Activated gamma-delta T cell treated with Interleukin-2 at 50 U/mL for 16 hours (primary cell): ENCODE measurements at regions not wholly inside any gene's neighbourhood (a gene's known extent, or its start where the extent isn't known, plus 50 kb on each side); places are given as distances from the start of the nearest gene placed in this dataset.
"Not testable (repeated sequence)": the region's sequence is repeated elsewhere in the genome, so short reads cannot be mapped to it uniquely, and the experiment has no call there.

ENCODE experiments used
- DNase-seq: peaks from one replicate; pipeline ENCODE4 v3.0.0-alpha.2; 2020

DNA sequence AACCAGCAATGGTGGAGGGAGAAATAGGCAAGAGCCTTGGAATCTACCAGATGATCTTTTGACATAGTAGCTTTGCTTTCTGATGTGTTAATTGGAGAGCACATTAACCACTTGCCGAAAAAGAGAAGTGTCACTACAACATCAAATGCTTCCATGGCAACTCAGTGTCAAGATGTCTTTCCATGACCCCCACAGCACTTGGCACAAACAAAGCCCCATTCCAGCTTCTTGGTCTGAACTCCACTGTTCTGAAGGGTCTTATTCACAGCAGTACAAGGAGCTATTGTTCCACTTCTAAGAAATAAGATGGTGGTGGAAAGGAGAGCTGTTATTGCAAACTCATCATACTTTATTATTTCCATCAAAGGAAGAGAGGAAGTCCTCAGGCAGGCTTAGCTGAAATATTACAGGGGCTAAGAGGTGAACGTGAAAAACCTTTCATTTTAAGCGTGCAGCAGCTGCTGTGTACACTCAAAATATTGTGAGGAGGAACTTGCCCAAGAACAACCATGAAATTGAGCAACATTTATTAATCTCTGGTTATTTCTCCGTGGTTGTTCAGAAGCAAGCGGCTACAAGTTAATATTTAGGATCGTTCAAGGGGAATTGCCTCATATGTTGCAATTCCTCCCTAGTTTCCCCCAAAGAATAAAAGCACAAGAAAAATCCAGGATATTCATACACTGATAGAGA is 354.8 kb upstream of the CELF2 start:
- no peak for DNase-seq

DNA sequence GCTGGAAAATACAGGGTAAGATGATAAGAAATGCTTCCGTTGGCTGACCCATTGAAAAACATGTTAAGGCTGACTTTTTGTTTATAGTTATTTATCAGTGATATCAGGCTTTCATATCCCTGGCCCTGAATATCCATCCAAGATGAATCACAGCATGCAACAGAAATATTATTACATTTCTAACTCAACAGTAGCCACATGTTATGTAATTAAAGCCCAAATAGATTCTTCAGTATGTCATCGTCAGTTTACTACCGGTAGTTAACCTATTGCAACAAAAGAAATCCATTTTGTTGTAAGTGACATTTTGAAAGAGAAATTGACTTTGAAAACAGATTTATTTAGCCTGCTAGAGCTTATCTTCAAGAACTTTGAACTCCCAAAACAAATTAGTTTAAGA is 354.1 kb upstream of the CELF2 start:
- no peak for DNase-seq

DNA sequence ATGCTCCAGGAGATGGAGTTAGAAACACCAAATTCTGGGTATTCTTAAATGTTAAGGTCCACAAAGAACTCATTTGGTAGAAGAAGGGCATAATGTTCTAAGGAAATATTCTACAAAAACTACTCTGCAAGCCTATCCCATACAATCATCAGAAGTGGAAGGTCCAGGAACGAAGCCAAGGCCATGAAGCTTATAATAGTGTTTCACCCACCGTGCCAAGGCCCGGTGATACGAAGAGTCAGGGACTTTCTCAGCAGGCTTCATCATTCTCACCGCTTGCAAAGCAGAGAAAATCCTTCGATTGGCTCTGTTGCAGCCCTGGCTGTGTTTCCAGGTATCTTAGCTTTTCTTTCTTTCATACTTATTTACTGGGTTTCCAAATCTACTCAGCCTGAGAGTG is 351.9 kb upstream of the CELF2 start:
- DNase-seq = no peak

DNA sequence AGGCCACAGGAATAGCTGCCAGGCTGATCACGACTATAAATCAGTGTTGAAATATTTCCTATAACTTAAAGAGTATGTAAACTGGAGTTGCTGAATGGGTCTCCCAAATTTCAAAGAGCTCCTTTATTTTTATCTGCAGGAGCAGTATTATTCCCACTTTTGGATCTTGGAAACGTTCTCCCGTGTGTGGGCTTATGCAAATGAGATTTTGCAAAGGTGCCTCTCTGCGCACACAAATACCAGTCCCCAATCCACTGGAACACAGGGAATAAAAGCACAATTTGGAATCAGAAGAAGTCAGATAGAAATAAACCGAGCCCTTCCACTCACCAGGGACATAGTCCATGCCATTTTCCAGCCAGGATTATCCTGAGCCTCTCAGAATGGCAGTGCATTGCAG is 350.2 kb upstream of the CELF2 start:
- DNase-seq = no peak

DNA sequence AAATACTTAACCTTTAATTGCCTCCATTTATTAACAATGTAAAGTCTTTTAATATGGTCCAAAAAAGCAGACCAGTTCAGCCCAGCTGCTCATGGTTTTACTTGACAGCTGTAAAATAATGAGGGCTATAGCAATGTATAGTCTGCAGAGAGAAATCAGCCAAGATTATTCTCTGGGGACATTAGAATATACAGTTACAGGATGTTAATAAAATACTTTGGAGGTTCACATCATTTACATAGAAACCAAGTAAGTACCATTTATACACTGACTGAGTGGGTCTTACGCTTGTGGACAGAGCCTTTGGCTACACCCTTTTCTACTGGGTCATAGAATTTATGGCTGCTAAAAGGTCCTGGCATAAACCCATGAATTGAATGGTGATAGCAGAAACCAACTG is 340.7 kb upstream of the CELF2 start:
- DNase-seq = no peak

DNA sequence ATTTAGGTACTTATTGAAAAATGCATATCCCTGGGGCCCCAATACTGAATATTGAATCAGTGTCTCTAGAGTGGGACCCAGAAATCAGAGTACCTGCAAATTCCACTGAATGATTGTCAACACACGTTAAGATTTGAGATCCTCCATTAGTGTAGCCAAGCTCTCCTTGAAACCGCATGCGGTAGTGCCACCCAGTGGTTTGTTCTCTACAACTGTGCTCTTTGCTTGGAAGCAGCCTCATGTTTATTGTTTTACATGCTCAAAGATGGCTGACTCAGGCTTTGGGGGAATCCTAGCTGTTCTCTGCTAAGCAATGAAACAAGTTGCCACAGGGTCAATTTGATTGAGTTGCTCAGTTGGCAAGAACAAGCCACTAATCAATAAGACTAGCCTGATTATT is 340.2 kb upstream of the CELF2 start:
- no peak for DNase-seq

DNA sequence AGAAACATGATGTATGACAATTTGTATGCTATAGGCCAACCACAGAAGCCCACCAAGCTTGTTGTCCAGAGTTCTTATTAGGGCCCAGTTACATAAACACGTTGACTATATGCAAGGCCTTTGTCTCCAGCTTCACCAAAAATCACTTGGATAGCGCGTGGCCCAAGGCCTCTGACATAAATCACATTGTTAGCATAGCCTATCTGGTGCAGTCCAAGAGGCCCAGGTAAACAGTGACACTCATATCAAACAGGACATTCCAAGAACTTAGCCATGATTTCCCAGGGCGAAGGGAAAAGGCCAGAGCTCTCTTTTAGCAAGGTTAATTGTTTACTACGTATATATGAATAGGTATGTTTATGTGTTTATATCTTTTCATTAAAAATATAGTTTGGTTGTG is 337.2 kb upstream of the CELF2 start:
- DNase-seq = no peak

DNA sequence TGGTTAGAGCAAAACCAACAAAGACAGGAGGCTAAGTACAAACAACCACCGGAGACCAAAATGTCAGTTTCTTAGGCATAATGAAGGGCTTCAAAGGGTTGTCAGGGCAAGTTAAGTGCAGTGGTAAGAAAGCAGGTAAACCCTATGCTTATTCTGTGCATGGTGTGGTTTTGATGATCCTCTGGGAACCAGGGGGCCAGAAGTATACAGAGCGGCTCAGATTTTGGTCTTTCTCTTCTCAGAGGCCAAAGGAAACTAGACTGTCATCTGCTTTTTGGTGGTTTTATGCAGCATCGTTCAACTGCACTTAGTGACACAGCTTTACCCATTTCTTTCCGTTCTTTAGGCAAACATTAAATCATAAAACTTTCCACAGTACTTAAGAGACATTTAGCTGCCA is 332.7 kb upstream of the CELF2 start:
- no peak for DNase-seq

DNA sequence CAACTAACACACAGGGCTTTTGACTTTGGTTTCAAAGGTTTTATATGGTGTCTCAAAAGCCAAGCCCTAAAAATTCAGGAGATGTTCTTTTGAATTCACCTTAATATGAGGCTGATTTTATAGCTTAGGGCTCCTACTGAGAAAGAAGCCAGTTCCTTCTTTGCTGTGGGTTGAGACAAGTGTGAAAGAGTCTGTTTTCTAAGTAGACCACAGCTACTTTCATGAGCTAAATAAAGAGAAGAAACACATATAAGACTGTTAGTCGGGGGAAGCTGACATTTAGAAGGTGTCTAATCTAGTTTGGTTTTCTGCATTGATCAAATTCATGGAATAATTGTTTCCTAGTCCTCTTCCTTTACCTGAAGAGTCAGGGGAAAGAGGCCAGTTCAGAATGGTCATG is 332.1 kb upstream of the CELF2 start:
- no peak for DNase-seq

DNA sequence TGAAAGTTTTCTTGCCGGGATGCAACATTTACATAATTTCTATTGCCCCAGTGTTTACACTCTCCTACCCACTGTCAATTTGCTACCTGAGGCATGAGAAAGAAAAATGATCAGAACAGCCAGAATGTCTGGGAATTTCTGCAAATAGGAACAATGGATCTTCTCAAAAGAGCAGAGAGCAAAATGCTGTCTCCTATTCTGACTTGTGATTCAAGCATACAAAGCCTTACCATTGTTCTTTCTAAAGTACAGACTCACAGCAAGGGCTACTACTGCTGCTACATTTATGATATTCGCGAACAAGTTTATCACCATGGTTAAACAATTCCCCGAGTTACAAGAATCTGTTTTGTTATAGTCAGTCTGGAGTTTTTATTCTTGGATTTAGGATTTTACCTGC is 329.9 kb upstream of the CELF2 start:
- no peak for DNase-seq

DNA sequence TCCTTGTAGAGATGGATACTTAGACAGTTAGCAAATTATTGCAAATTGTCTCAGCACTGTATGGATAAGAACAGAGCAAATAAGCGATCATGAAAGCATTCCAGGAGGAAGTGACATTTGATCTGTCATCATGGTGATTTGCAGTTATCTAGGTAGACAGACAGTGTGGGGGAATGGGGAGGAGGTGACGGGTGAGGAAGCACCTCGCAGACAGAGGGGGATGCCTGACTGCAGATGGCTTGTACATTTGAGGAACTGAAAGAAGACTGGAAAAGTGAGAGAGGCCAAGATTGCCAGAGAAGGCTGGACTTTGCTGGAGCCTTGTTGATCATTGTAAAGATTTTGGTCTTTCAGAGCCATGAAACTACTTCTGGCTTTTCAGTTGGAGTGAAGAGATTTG is 318.2 kb upstream of the CELF2 start:
- no peak for DNase-seq

DNA sequence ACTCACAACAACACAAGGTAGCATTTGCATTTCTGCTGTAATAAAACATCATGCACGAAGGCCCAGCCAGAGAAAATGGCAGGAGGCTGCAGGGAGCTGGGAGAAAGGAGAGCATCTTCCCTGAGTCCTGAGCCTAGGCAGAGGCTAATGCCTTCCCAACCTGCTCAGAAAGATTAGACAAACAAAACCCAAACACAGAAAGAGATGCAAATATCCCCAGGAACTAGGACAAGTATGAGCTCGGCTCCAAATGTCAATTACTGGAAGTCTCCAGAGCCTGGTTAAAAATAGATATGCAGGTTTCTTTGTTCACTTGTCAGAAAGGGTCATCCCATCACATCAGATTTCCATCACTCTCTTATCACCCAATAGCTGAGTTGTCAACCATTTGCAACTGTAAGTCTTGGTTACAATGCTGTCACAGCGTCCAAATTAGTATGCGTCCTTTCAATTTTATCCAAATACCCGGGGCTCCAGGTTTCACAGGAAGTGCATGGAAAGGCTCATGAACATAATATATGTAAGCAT is 316.5 kb upstream of the CELF2 start:
- no peak for DNase-seq

DNA sequence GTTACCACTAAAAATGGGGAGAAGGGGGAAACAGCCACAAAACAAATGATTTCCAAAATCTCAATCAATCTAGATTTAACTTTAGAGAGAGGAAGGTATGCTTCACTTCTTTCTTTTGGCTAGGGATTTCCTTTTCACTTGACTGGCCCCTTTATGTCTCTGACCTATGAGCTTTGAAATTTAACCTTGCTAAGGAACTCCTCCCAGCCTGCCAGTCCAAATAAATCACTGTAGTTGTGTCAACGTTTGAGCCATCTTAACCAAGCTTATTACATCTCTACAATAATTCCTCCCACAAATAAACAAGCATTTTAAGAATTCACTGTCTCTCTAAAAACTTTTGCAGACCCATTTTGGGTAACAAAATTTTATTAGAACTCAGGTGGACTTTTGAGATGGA is 315.5 kb upstream of the CELF2 start:
- no peak for DNase-seq

DNA sequence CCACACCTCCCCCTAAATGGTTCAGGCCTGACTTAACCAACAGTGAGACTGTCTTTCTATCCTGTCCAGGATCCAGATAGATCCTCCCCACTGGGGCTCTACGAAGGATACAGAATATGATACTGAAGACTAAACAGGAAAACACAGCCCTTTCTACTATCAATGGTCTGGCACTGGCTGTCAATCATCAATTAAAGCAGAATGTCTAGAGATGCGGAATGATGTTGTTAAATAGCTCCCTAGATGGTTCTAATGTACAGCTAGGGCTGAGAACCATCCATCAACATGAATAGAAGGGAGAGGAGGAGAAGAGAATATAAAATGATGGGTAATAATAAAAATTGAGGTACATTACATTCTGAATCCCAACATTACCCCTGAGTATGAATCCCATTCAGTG is 314.3 kb upstream of the CELF2 start:
- no peak for DNase-seq

DNA sequence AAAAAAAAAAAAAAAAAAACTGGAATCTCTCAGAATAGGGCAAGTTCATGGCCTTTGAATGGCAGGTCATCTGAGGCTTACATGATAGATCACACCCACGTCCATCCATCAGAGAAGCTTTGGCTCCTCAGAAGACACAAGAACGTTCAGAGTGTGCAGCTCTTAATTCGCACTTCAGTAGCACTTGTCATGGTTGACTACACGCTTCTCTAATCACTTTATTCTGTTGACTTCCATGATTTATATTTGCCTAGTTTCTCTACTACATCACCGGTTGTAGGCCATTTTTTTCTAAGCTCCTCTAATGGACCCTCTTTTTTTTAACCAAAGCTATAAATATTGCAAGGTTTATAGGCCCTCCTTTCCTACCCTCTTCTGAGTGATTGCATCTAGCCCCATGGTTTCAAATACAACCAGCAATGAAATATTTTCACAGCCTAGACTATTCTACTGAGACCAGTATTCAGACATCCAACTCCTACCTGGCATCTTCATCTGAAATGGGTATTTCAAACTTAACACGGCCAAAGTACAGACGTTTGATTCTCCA is 305.4 kb upstream of the CELF2 start:
- DNase-seq = no peak

DNA sequence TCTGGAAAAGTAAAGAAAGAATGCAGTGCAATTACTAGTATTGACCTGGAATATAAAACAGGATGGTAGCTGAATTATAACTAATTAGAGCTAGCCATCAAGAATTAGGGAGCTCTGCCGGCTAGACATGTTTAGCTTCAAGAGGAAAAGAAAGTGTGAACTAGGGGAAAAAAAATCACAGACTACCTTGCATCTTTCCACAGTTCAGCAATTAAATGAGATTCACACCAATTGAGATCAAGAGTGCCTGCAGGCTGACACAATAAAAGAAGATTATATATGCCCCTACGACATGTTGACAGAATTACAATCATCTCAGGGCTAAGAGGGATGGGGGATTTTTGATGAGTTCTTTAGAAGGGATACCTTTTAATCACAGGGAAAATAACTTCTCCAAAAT is 303.3 kb upstream of the CELF2 start:
- DNase-seq = no peak

DNA sequence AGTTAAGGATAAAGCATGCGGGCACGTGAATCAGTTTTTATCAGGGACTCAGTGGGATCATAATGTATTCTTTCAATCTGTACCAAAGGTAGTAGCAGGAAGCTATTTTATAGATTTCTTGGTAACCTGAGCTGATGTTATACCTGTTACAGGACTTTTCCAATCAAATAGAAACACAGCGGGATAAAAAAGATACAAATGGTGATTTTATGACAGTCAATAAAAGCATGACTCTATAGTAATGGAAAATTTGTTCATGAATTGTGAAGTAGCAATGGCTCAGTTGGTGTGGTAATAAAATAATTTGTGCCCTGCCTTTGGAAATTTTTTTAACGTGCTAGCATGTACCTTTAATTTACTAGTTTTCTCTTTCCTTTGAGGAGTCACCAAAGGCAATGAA is 300.7 kb upstream of the CELF2 start:
- DNase-seq = no peak

DNA sequence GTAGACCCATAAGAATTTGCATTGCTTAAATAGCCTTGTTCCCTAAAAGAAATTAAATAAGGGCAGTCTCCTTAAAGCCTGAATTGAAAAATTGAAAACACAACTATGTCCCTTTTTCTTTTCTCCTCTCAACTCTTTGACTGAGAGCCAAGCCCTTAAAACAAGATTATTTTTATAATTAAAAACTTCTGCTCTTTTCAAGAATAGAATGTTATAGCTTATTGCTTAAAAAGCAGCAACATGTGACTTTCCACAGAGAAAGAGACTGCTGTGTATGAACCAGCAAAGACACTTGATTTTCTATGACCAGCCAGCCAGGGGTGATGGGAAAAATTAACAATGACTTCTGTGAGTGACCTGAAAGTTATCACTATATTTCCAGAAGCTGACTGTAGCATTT is 295.2 kb upstream of the CELF2 start:
- no peak for DNase-seq

DNA sequence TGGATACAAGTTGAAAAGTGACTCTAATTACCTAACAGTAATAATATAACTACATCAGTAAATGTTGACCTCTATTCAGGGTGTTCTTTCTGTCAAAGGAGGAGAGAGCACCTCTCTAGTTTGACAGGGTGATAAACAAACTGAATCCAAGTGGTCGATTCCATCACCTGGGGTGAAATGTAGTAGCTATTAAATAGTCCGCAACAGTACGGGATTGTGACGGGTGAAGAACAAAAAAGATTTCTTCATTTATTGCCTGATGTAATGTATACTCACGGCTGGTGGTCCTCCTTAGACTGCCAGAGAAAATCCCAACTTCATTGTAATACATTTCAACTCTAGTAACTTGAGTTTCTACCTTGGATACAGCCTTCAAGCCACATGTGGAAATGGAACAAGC is 292.5 kb upstream of the CELF2 start:
- DNase-seq = no peak

DNA sequence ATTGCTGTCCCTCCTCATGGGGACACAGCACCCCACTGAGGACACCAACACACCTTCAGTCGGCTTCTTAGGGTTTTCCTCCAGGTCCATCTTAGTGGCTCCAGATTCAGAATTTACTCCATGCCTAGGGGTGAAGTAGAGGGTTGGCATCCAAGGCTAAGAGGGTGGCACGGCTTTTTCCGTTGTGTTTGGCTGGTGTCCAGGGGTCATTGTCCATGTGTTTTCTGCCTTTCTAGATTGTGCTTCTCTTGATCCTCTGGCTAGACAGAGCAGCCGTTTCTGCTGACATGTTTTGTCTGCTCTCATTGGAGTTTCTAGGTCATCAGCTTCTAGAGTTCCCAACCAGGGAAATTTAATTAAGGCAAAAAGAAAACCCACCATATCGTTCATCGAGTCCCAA is 291.6 kb upstream of the CELF2 start:
- no peak for DNase-seq

DNA sequence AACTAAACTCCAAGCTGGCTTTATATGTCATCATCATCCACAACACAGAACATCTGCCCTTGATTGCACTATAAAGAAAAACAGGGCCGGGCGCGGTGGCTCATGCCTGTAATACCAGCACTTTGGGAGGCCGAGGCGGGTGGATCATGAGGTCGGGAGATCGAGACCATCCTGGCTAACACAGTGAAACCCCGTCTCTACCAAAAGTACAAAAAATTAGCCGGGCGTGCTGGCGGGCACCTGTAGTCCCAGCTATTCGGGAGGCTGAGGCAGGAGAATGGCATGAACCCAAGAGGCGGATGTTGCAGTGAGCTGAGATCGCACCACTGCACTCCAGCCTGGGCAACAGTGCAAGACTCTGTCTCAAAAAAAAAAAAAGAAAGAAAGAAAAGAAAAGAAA is 290.3 kb upstream of the CELF2 start:
- not testable (repeated sequence) for DNase-seq

DNA sequence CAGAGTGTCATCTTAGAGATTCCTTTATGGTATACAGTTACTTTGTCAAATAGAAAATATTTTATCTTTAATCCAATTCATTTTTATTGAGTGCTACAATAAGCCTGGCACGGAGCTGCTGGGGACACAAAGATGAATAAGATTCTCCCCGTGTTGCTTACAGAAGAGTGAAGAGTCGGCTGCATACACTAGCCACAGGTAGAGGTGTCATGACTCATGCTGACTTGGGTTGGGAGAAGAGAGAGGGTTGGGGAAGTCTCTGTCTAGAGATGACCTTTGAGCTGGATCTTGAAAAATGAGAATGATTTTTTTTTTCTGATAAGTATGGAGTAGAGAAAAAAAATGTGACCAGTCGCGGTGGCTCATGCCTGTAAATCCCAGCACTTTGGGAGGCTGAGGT is 289.9 kb upstream of the CELF2 start:
- no peak for DNase-seq

DNA sequence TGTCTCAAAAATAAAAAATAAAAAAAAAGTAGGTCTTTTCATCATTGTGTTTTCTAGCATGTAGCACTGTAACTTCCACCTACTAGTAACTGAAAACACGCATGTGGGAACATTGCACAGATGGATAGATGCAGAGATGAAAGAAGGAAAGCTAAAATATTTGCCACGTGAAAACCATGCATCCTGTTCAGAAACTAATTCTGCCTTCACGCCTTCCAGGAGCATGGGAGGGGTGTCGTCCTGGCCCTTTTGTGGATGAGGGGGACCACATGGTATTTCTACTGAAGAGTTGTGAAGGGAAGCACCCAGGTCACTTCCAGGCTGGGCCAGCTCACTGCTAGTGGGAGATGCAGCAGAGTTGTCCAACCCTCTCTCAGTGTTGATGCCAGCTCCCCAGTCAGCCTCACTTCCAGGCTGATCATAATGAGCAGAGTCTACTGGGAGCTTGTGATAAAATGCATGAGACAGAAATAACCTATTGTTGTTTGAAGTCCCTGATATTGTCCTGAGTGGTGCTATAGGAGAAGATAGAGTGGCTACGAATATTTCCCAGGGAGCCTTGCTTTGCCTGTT is 287.1 kb upstream of the CELF2 start:
- no peak for DNase-seq

DNA sequence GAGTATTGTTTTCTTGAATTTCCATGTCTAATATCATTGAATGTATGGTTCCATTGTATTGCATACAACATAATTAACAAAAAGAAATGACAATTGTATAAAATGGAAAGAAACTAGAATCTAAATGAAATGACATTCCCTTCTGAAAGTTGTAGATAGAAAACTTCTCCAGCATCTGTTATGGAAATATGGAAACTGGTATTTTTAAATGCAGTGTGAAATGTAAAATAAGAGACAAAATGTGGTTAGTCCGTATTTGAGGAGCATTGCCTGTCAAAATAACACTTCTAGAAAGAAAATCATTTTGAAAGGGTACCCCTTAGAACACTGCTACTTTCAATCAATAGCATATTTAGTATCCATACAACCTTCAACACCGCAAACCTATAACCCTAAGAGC is 286.3 kb upstream of the CELF2 start:
- no peak for DNase-seq
